Bronchial epithelial cell (primary cell): ENCODE measurements at regions not wholly inside any gene's neighbourhood (a gene's known extent, or its start where the extent isn't known, plus 50 kb on each side); places are given as distances from the start of the nearest gene placed in this dataset.

Experiments used
- DNase-seq: peaks from one replicate; pipeline ENCODE4 v3.0.0-alpha.2; 2010; ENCODE audit warnings: low read depth
- FAIRE-seq: peaks from 2 replicates; lab custom pipeline; 2011; peaks lifted over from hg19 to GRCh38; lab: Jason Lieb, UNC
- H3K27me3 ChIP-seq: 2 replicates; pipeline ENCODE4 v1.5.1; 2011; ENCODE audit warnings: low read length; ENCODE audit not compliant: control insufficient read depth, insufficient read depth
- H3K36me3 ChIP-seq: 2 replicates; pipeline ENCODE4 v1.5.1; 2011; ENCODE audit warnings: low read length; ENCODE audit not compliant: control insufficient read depth, insufficient read depth
- H3K4me3 ChIP-seq: 2 replicates; pipeline ENCODE4 v1.5.1; 2011; ENCODE audit warnings: mild to moderate bottlenecking, low read depth, low read length, control low read depth
- TF ChIP-seq, protein P1 (sequence below): IDR thresholded peaks from 2 replicates; pipeline ENCODE4 v1.5.1; 2011; ENCODE audit warnings: mild to moderate bottlenecking, moderate library complexity, low read length, control low read depth, inconsistent platforms; ENCODE audit not compliant: insufficient read depth, severe bottlenecking

- no peak overlapping the region for H3K4me3 ChIP-seq
- DNase-seq (no peak), FAIRE-seq (no peak)
- H3K27me3 ChIP-seq, result no peaks in the 10 kb centered on the region
- TF ChIP-seq, protein P1, sequence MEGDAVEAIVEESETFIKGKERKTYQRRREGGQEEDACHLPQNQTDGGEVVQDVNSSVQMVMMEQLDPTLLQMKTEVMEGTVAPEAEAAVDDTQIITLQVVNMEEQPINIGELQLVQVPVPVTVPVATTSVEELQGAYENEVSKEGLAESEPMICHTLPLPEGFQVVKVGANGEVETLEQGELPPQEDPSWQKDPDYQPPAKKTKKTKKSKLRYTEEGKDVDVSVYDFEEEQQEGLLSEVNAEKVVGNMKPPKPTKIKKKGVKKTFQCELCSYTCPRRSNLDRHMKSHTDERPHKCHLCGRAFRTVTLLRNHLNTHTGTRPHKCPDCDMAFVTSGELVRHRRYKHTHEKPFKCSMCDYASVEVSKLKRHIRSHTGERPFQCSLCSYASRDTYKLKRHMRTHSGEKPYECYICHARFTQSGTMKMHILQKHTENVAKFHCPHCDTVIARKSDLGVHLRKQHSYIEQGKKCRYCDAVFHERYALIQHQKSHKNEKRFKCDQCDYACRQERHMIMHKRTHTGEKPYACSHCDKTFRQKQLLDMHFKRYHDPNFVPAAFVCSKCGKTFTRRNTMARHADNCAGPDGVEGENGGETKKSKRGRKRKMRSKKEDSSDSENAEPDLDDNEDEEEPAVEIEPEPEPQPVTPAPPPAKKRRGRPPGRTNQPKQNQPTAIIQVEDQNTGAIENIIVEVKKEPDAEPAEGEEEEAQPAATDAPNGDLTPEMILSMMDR, result no peak
- H3K36me3 ChIP-seq, result no peaks in the 10 kb centered on the region
These were observed 441.7 kb downstream of the PRELID2 start for GRCh38 chr5:145393426-145393825.

GRCh38 chr5:145389047-145389446 lies 446.1 kb downstream of the PRELID2 start:
- TF ChIP-seq, protein P1, result no peak
- Histone ChIP-seq H3K27me3 (no peaks in the 10 kb centered on the region), H3K4me3 (no peak overlapping the region), H3K36me3 (no peaks in the 10 kb centered on the region)
- no peak for DNase-seq
- FAIRE-seq, result no peak

GRCh38 chr5:145385276-145385675 lies 449.9 kb downstream of the PRELID2 start:
- Histone ChIP-seq H3K4me3 (no peak overlapping the region), H3K27me3 (no peaks in the 10 kb centered on the region), H3K36me3 (no peaks in the 10 kb centered on the region)
- TF ChIP-seq, protein P1, result no peak
- FAIRE-seq (no peak), DNase-seq (no peak)

DNA sequence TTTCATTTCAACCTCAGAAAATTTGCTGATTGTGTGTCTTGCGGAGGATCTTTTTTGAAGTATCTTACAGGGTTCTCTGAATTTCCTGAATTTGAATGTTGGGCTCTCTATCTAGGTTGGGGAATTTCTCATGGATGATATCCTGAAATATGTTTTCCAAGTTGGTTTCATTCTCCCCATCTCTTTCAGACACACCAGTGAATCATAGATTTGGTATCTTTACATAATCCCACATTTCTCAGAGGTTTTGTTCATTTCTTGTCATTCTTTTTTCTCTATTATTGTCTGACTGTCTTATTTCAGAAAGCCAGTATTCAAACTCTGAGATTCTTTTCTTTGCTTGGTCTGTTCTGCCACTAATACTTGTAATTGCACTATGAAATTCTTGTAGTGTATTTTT lies 456.9 kb downstream of the PRELID2 start:
- DNase-seq (no peak), FAIRE-seq (no peak)
- no peaks in the 10 kb centered on the region for H3K27me3 ChIP-seq
- TF ChIP-seq, protein P1, result no peak
- H3K4me3 ChIP-seq, result no peak overlapping the region
- no peaks in the 10 kb centered on the region for H3K36me3 ChIP-seq

DNA sequence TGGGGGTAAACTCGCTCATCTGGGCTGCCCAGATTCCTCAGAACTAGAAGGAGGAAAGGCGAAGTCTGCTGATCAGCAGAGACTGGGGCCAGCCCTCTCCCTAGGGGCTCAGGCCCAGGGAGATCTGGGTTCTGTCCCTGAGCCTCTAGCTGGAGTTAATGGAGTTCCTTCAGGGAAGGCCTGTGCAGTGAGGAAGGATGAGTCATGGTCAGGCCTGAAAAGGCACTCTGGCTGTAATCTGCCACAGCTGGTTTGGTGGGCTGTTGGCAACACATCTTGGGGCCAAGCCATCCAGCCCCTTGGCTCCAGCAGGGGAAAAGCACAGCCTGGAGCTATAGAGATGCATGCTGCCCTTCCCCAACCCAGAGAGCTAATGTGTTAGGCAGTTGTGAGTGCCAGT lies 459.6 kb downstream of the PRELID2 start:
- H3K36me3 ChIP-seq, result no peaks in the 10 kb centered on the region
- FAIRE-seq (no peak), DNase-seq (no peak)
- TF ChIP-seq, protein P1, result no peak
- no peaks in the 10 kb centered on the region for H3K27me3 ChIP-seq
- H3K4me3 ChIP-seq, result no peak overlapping the region

DNA sequence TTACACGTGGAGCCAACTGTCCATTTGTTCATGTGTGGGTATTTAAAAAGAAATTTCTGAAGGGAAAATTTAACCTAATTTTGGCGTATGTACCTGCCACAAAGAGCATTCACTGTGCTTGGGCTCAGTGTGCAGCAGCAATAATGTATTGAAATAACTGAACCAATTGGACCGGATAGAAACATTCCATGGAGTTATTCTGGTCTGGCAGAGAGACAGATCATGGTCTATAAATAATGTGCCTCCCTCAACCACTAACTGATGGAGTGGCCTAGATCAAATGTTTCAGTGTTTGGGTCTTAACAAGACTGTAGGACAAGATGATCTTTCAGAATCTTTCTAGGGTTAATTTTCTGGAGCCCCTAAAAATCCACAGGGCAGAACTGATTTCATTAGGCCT lies 469.7 kb downstream of the PRELID2 start:
- no peak for DNase-seq

More for the DNA sequence above, 469.7 kb downstream of the PRELID2 start:
- Histone ChIP-seq H3K36me3 (no peaks in the 10 kb centered on the region), H3K4me3 (no peak overlapping the region), H3K27me3 (no peaks in the 10 kb centered on the region)
- FAIRE-seq, result no peak
- TF ChIP-seq, protein P1, result no peak
